COLO829 (cell line): ENCODE measurements at regions not wholly inside any gene's neighbourhood (a gene's known extent, or its start where the extent isn't known, plus 50 kb on each side); places are given as distances from the start of the nearest gene placed in this dataset.

Experiments used
- DNase-seq: peaks from one replicate; pipeline ENCODE4 v3.0.0; 2012; ENCODE audit warnings: low spot score

DNA sequence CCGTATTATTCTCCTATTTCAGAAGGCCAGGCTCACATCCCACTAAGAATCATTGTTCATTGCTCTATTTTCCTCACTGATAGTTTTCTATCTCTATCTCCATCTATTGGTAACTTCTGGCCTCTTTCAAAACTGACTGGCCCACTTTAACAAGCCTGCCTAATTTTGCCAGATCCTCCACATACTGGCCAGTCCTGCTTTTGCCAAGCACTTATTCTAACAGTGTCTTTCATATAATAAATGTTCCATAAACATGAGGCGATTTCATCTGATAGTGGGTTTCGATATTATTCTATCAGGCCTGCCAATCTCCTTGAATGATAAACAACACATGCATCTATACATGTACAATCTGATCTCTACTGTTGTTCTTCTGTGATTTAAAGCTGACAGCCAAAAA is 125.9 kb upstream of the KCNH7 start:
- DNase-seq, result no peak

DNA sequence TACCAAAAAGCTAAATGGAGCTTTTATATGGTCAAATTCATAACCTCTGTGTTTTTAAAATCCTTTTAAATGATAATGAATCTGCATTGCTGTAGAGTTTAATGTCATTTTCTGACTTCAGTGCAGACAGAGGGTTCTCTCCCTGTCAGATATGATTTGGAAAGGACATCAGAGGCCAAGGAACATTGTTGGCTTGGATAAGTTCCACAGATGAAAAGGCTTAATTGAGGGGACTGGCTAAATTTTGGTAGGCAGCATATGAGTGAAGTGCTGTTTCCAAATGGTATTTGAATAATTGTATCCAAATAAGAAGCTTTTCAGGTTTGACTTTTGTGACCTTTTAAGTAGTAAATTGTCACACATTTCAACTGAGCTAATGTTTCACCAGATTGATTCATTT is 124.6 kb upstream of the KCNH7 start:
- DNase-seq, result no peak

DNA sequence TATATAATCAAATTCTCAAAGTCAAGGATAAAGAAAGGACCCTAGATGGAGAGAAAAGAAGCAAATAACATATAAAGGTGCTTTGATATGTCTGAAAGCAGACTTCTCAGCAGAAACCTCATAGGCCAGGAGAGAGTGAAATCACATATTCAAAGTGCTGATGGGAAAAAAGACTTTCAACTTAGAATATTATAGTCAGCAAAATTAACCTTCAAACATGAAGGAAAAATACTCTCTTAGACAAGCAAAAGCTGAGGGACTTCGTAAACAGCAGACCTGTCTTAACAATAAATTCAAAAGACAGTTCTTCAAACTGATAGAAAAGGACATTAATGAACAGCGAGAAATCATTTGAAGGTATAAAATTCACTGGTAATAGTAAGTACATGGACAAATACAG is 107.2 kb upstream of the KCNH7 start:
- DNase-seq, result no peak

DNA sequence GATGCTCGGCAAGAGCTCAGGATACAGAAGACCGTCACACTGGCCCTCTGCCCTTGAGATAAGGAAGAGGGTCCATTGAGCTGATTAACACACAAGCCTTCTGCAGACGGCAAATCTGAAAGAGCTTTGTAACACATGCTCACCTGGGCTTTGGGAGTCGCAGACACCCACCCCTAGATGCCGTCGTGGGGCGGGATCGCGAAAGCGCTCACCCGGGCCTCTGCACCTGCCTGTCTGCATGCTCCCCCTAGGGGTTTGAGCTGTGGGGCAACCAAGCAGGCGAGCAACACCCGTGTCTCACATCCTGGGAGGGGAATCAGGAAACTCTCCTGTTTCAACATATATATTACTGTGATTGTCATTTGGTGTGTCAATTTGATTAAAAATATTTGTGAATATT is 99.8 kb upstream of the KCNH7 start:
- no peak for DNase-seq

DNA sequence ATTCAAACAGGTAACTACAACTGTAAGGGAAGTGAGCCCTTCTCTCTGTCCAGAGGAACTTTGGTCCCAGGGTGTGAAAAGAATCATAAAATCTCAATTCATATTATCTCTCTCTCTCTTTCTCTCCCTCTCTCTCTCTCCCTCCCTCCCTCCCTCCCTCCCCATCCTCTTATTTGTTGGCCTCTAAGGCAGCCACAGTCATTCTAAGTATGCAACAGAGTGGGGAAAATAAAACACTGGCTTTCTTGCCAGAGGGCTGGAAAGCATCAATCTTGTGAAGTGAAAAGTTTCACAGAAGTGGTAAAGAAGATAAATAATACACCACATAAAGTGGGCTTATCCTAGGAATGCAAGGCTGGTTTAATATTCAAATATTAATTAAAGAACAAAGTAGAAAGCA is 95.6 kb upstream of the KCNH7 start:
- no peak for DNase-seq

DNA sequence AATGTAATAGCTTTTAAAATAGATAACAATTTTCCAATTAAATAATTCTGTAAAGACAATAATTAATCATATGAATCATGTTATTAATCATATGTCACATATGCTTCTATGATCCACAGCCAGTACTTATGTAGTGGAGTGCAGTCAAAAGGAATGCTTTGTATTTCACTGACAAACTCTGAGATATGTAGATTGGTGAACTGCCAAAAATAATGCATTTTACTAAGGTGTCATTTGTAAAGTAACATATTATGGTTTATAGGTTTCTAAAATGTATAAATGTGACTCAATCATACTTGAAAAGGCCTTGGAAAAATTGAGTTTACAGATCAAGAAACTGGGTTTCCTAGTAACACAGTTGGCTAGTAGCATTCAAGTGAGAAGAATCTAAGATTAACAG is 93.8 kb upstream of the KCNH7 start:
- no peak for DNase-seq

DNA sequence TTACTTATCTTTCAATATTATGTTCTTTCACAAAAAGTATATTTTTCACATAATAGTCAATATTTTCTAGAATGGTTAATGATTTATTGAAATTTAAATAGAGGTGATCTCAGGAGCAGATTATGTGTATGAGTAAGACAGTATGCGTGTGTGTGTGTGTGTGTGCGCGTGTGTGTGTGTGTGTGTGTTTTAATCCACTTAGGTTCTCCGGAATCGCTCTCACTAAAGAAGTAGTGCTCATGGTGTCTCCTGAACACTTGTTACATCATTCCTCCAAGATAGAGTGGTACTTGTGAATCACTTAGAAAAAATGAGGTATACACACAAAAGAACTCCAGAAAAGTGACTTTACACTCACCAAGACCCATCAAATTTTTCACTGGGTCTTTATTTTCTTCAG is 91.0 kb upstream of the KCNH7 start:
- no peak for DNase-seq

DNA sequence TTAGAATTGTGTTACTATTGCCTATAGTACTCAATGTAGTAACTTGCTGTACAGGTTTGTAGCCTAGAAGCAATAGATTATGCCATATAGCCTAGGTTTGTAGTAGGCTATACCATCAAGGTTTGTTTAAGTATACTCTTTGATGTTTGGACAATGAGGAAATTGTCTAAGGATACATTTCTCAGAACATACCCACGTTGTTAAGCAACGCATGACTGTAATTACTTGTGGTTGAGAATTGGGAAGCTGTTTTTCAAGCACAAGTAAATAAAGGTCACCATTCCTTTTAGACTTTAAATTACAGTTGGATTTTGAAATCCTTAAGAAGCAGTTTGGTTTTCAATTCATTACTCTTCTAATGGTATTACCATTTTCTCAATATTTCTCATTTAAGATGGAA is 89.8 kb upstream of the KCNH7 start:
- peak; percentile 14 for DNase-seq

DNA sequence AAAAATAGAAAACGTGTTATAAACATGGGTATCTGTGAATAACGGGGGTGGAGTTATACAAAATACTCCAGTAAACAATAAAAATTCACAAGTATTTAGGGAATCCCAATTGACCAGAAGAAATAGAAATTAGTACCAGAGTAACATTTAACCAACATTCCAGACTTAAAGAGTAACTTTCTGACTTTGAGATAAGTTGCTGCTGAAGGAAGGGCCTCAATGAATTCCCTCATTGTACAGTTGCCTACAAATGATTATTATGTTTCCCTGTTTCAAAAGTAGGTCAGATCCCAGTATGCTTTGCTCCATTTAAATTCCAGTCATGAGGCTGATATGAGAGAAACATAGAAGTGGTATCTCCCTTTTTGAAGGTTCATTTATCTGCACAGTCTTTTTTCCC is 88.3 kb upstream of the KCNH7 start:
- DNase-seq, result peak; percentile 40

DNA sequence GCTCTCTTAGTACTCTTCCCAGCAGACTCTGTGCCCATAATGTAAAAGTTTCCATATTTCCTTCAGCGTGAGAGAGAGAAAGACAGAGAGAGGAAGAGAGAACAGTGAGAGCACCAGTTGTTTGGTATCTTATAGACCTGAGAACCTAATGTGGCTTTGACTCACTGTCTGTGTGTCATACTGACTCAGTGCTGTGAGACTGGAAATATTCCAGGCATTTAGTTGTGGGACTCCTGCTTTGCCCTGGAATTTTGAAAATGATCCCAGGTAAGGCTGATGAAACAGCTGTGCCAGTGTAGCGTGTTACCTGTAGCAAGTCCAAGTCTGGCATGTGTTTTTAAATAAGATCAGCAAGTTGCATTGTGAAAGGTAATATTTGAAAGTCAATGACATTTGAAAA is 87.9 kb upstream of the KCNH7 start:
- DNase-seq, result peak; percentile 45

DNA sequence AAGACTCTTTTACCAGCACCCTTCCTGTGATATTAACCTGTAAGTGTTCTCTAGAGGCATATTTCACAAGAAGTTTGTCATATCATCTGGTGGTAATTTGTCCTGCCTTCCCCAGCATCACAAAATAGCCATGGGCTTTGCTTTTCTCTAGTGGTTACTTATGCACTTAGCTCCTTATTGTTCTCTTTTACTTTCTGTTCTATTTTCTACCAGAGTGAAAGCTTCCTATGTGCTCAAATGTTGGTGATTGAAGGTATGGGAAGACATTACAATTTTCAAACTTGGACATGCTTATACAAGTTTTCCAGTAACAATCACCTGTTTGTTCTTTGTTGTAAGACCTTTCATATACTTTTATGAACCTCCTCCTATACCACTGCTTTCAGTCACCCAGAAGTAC is 87.0 kb upstream of the KCNH7 start:
- no peak for DNase-seq

DNA sequence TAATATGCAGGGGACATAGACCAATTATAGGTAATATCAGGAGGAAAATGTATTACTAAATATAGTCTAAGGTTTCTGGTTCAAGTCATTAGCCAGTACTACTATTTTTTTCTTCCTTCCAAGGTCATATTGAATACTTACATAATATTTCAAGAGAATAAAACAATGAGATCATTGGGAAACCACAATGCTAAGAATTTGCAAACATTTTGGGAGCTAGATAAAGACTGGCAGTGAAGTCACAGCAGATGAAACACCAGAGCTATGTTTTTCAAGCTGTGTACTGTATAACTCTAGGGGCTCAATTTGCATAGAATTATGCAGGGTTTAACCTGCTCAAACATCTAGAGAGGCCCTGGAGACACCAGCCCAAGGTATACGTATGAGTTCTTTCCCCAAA is 80.5 kb upstream of the KCNH7 start:
- no peak for DNase-seq

DNA sequence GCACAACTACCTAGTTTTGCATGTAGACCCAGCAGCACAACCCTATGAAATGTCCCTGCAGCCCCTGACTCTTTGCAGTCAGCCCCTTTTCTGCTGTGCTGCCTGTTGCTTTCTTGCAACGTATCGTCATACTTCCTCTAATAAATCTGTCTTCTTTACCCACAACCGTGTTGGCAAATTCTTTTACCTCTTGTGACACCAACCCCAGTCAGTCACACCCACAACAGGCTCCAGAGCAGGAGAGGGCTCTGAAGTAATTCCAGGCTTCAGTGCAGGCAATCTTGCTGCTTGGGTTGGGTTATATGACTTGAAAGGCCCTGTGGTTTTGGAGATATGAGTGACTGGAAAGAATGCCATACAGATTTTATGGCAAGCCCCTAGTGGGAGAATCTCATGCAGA is 79.1 kb upstream of the KCNH7 start:
- DNase-seq, result no peak

DNA sequence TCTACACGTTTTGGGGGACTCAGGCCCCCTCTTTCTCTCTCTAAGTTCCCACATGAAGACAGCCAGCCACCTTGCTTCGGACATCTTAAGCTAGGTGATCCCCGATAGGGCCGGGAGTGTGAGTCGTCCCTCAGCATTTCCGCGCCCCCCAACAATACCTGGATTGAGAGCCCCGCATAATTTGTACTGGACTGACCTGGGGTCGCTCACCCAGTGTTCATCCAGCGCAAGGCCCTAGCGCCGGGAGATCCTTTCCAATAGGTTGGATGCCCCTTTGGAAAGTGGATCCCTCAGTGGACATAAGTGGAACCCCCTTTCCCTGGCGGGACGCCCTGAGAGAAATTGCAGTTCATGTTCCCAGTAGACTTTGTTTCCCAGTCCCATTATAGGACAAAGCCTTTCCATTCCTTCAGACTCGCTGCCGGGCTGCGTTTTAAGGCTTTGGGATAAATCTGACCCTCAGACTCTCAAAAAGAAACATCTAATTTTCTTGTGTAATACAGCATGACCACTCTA is 77.8 kb upstream of the KCNH7 start:
- DNase-seq, result no peak

DNA sequence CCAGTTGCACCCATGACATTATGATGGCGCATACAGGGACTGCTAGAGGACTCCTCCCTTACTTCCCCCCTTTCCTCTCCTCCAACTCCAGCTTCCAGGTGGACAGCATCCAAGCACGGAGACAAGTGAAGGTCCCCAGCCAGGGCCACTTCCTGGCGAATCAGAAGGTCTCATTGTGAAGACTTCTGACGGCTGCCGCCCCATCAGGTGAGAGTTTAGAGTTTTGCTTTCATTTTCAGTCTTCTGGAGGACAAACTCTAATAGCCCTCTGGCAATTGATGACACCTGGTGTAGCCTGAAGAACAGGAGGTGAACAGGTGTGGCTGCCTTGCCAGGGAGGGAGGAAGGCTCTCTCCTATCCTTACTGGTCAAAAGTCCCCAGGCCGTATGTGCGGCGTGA is 77.3 kb upstream of the KCNH7 start:
- DNase-seq, result no peak

DNA sequence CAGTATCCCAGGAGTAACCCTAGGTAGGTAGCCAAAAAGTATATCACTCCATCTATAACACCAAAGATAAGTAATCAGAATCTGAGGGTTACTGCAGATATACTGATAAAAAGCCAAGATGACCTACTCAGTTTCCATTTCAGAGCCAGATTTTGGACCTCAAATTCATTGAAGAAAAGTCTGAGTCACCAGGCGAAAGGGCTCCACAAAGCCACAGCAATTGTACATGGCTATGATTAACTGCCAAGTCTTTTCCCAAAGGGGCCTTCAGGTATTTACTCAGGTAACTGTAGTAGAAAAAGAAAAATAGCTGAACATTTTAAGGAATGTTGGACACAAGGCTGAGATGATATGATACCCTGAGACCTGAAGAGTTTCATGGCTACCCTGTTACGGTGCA is 75.6 kb upstream of the KCNH7 start:
- no peak for DNase-seq

DNA sequence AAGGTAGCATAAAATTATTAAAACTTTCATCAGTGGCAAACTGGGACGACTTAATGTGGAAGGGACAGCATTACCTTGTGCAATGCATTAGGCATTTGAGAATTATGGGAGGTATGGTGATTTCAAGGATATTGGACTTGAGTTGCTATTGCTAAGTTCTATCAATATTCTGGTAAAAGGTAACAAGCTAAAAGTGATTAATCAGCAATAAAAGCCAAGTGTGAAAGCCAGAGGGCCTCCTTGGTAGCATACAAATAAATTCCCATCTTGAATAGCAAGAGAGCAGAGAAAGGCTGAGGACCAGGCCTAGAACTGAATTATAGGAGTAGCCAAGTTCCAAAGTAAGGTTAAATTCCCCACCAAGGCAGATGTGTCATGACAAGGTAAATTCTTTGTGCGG is 74.2 kb upstream of the KCNH7 start:
- DNase-seq, result no peak

DNA sequence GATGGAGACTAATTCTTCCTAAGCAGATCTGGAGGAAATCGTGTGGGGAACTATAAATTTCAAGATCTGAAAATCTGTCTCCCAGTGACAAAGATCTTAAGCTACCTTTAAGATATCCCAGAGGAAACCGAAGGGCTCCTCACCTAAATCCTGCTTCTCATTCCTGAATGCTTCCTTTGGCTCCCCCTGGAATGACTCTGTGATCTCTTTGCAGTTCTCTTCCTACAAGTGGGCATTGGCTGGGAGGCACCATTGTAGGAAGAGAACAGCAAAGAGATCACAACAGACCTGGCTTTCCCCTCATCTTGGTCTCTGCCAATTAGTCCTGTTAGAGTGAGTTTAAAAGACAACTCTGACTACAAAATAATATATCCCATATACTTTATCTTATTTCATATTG is 70.0 kb upstream of the KCNH7 start:
- no peak for DNase-seq

DNA sequence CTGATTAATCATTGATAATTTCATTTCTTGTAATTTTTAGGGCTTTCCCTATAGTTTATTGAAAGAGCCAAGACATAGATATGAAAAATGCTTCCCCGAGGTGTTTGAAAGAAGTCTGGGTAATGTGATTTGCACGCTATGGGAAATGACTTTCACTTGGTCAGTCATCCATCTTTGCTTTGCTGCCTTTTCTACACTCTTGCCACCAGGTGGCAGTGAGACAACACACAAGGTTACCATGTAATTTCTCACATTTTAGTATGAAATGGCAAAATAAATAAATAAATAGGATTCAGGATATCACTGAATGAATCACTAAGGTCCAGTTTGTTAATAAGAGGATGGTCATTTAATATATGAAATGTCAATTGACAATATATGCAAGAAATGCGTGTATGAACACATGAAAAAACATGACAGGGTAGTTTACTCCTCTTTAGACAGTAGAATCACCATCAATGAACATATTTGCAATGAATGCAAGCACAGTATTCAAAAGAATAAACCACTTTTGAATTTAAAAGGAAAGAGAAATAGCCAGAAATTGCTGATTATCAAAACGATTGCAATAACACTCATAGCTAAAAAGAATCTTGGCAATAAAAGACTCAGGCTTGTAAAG is 52.2 kb upstream of the KCNH7 start:
- peak; percentile 46 for DNase-seq

DNA sequence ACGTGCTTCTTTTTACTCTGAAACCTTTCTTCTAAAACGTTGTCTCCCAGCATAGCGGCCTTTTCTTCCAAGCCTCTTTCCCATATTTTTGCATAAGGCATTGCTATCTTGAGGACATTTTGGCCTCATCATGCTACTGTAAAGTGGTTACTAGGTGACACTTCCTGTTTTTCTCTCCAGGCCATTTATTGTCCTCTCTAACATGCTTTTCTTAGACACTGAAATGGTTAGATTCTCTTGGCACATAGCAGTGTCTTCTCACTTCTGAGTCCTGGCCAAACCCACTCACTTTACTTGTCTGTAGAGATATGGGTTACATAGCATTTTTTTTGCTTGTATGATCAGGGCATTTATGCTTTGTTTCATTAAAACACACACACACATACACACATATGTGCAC is 50.1 kb upstream of the KCNH7 start:
- DNase-seq, result no peak
